22Rv1 (cell line): ENCODE measurements at regions not wholly inside any gene's neighbourhood (a gene's known extent, or its start where the extent isn't known, plus 50 kb on each side); places are given as distances from the start of the nearest gene placed in this dataset.

Experiments
- CTCF ChIP-seq: fragments of 450-650 bp; IDR thresholded peaks from 2 replicates; pipeline ENCODE4 v1.5.1; 2017; ENCODE audit warnings: mild to moderate bottlenecking
- ZFX ChIP-seq: fragments of 450-650 bp; IDR thresholded peaks from 2 replicates; pipeline ENCODE4 v1.6.1; 2017; ENCODE audit warnings: antibody characterized with exemption, borderline replicate concordance

- TF ChIP-seq CTCF = no peak
- TF ChIP-seq ZFX = no peak
Observed at GRCh38 chr17:70498631-70499030, 329.3 kb downstream of the KCNJ2 start.
